Effector CD8-positive, alpha-beta T cell (primary cell): ENCODE measurements at regions not wholly inside any gene's neighbourhood (a gene's known extent, or its start where the extent isn't known, plus 50 kb on each side); places are given as distances from the start of the nearest gene placed in this dataset.
"Not testable (repeated sequence)": the region's sequence is repeated elsewhere in the genome, so short reads cannot be mapped to it uniquely, and the experiment has no call there.

Source experiments
- DNase-seq: peaks from one replicate; lab custom pipeline; 2025; lab: John Stamatoyannopoulos, UW

GRCh38 chr14:84065811-84066210, 1464.1 kb upstream of the FLRT2 start:
- no peak for DNase-seq

GRCh38 chr14:84068288-84068687, 1461.7 kb upstream of the FLRT2 start:
- no peak for DNase-seq

- DNase-seq, result no peak
Observed at GRCh38 chr14:84071061-84071460, 1458.9 kb upstream of the FLRT2 start.

GRCh38 chr14:84074626-84075025, 1455.3 kb upstream of the FLRT2 start:
- no peak for DNase-seq

GRCh38 chr14:84080944-84081343, 1449.0 kb upstream of the FLRT2 start:
- DNase-seq, result no peak

- DNase-seq, result no peak
Observed at GRCh38 chr14:84084056-84084630, 1445.8 kb upstream of the FLRT2 start.

GRCh38 chr14:84085493-84085892, 1444.5 kb upstream of the FLRT2 start:
- no peak for DNase-seq

GRCh38 chr14:84086714-84087113, 1443.2 kb upstream of the FLRT2 start:
- no peak for DNase-seq

GRCh38 chr14:84087986-84088531, 1441.9 kb upstream of the FLRT2 start:
- no peak for DNase-seq

GRCh38 chr14:84090837-84091236, 1439.1 kb upstream of the FLRT2 start:
- DNase-seq, result no peak

GRCh38 chr14:84095681-84096080, 1434.3 kb upstream of the FLRT2 start:
- DNase-seq, result no peak

GRCh38 chr14:84098261-84098660, 1431.7 kb upstream of the FLRT2 start:
- DNase-seq, result no peak

- DNase-seq, result not testable (repeated sequence)
Observed at GRCh38 chr14:84099560-84099959, 1430.4 kb upstream of the FLRT2 start.

- DNase-seq, result no peak
Observed at GRCh38 chr14:84107835-84108343, 1422.1 kb upstream of the FLRT2 start.

GRCh38 chr14:84108746-84109457, 1421.0 kb upstream of the FLRT2 start:
- no peak for DNase-seq

- DNase-seq, result no peak
Observed at GRCh38 chr14:84112589-84112988, 1417.4 kb upstream of the FLRT2 start.

GRCh38 chr14:84125676-84126075, 1404.3 kb upstream of the FLRT2 start:
- no peak for DNase-seq

- no peak for DNase-seq
Observed at GRCh38 chr14:84127495-84127894, 1402.4 kb upstream of the FLRT2 start.

GRCh38 chr14:84128050-84128449, 1401.9 kb upstream of the FLRT2 start:
- no peak for DNase-seq

- DNase-seq, result no peak
Observed at GRCh38 chr14:84129007-84129406, 1400.9 kb upstream of the FLRT2 start.

GRCh38 chr14:84129941-84130340, 1400.0 kb upstream of the FLRT2 start:
- no peak for DNase-seq

GRCh38 chr14:84131924-84132323, 1398.0 kb upstream of the FLRT2 start:
- no peak for DNase-seq

- no peak for DNase-seq
Observed at GRCh38 chr14:84144166-84144565, 1385.8 kb upstream of the FLRT2 start.
